ENCODE measurements at regions not wholly inside any gene's neighbourhood (a gene's known extent, or its start where the extent isn't known, plus 50 kb on each side); places are given as distances from the start of the nearest gene placed in this dataset.

GRCh38 chr22:48141301-48141700 lies 1378.9 kb downstream of the TBC1D22A start:
- no peak for DNase-seq (ENCODE audit: low read depth in 2 of 2, low spot score in 1 of 2)

- DNase-seq (ENCODE audit: low read depth in 2 of 2, low spot score in 1 of 2): no peak
Measured at GRCh38 chr22:48140261-48140813, 1377.9 kb downstream of the TBC1D22A start.

GRCh38 chr22:48139776-48140175 lies 1377.3 kb downstream of the TBC1D22A start:
- no peak for DNase-seq (ENCODE audit: low read depth in 2 of 2, low spot score in 1 of 2)

- DNase-seq (ENCODE audit: low read depth in 2 of 2, low spot score in 1 of 2): no peak
Measured at GRCh38 chr22:48138855-48139254, 1376.4 kb downstream of the TBC1D22A start.

- no peak for DNase-seq (ENCODE audit: low read depth in 2 of 2, low spot score in 1 of 2)
Measured at GRCh38 chr22:48138427-48138826, 1376.0 kb downstream of the TBC1D22A start.

GRCh38 chr22:48137640-48138039 lies 1375.2 kb downstream of the TBC1D22A start:
- no peak for DNase-seq (ENCODE audit: low read depth in 2 of 2, low spot score in 1 of 2)

GRCh38 chr22:48135592-48135991 lies 1373.1 kb downstream of the TBC1D22A start:
- DNase-seq (ENCODE audit: low read depth in 2 of 2, low spot score in 1 of 2): no peak

GRCh38 chr22:48125416-48125815 lies 1363.0 kb downstream of the TBC1D22A start:
- DNase-seq (ENCODE audit: low read depth in 2 of 2, low spot score in 1 of 2): no peak

- no peak for DNase-seq (ENCODE audit: low read depth in 2 of 2, low spot score in 1 of 2)
Measured at GRCh38 chr22:48121984-48122383, 1359.5 kb downstream of the TBC1D22A start.

GRCh38 chr22:48118654-48119053 lies 1356.2 kb downstream of the TBC1D22A start:
- DNase-seq (ENCODE audit: low read depth in 2 of 2, low spot score in 1 of 2): no peak

GRCh38 chr22:48116871-48117270 lies 1354.4 kb downstream of the TBC1D22A start:
- DNase-seq (ENCODE audit: low read depth in 2 of 2, low spot score in 1 of 2): no peak

GRCh38 chr22:48112687-48113521 lies 1350.5 kb downstream of the TBC1D22A start:
- no peak for DNase-seq (ENCODE audit: low read depth in 2 of 2, low spot score in 1 of 2)

- no peak for DNase-seq (ENCODE audit: low read depth in 2 of 2, low spot score in 1 of 2)
Measured at GRCh38 chr22:48106715-48107259, 1344.3 kb downstream of the TBC1D22A start.

GRCh38 chr22:48106215-48106614 lies 1343.8 kb downstream of the TBC1D22A start:
- DNase-seq (ENCODE audit: low read depth in 2 of 2, low spot score in 1 of 2): no peak

- DNase-seq (ENCODE audit: low read depth in 2 of 2, low spot score in 1 of 2): no peak
Measured at GRCh38 chr22:48105259-48105658, 1342.8 kb downstream of the TBC1D22A start.

- DNase-seq (ENCODE audit: low read depth in 2 of 2, low spot score in 1 of 2): no peak
Measured at GRCh38 chr22:48104766-48105165, 1342.3 kb downstream of the TBC1D22A start.

- no peak for DNase-seq (ENCODE audit: low read depth in 2 of 2, low spot score in 1 of 2)
Measured at GRCh38 chr22:48104102-48104738, 1341.8 kb downstream of the TBC1D22A start.

- DNase-seq (ENCODE audit: low read depth in 2 of 2, low spot score in 1 of 2): no peak
Measured at GRCh38 chr22:48103126-48103875, 1340.9 kb downstream of the TBC1D22A start.

GRCh38 chr22:48102581-48102980 lies 1340.1 kb downstream of the TBC1D22A start:
- DNase-seq (ENCODE audit: low read depth in 2 of 2, low spot score in 1 of 2): no peak

- DNase-seq (ENCODE audit: low read depth in 2 of 2, low spot score in 1 of 2): no peak
Measured at GRCh38 chr22:48101704-48102103, 1339.3 kb downstream of the TBC1D22A start.

- no peak for DNase-seq (ENCODE audit: low read depth in 2 of 2, low spot score in 1 of 2)
Measured at GRCh38 chr22:48100685-48101417, 1338.4 kb downstream of the TBC1D22A start.

Data from stimulated activated CD8-positive, alpha-beta memory T cell treated with anti-CD3 and anti-CD28 coated beads, Interleukin-4, amount 100 ng/mL, for 4 hours (primary cell).